ENCODE measurements at regions not wholly inside any gene's neighbourhood (a gene's known extent, or its start where the extent isn't known, plus 50 kb on each side); places are given as distances from the start of the nearest gene placed in this dataset.

- no peak overlapping the region for H3K4me2 ChIP-seq (ENCODE audit: insufficient read depth, insufficient read length, low read length)
- Mint-ChIP-seq H3K27ac (no peak overlapping the region), H3K27me3 (ENCODE audit: low read depth) (no peaks in the 10 kb centered on the region; the same call in 1 of the 2 replicates), H3K36me3 (ENCODE audit: insufficient read depth in 1 of 3, low read depth in 3 of 3) (no peaks in the 10 kb centered on the region), H3K4me1 (no peaks in the 10 kb centered on the region), H3K9me3 (no peaks in the 10 kb centered on the region), H3K4me3 (no peak overlapping the region)
- no peaks in the 10 kb centered on the region for H3K79me1 ChIP-seq (ENCODE audit: insufficient read depth, low read depth, low read length, poor library complexity, severe bottlenecking)
- H3K4ac ChIP-seq (ENCODE audit: low read depth, low read length), result no peak overlapping the region
- no peak overlapping the region for H2AFZ ChIP-seq (ENCODE audit: low read length)
- H4K5ac ChIP-seq (ENCODE audit: insufficient read length, low read depth, low read length), result no peak overlapping the region
- no peak overlapping the region for H2BK120ac ChIP-seq (ENCODE audit: low read depth, low read length, poor library complexity, severe bottlenecking)
- H3K4me1 ChIP-seq (ENCODE audit: insufficient read depth, low read length), result no peaks in the 10 kb centered on the region
- no peaks in the 10 kb centered on the region for H3K79me2 ChIP-seq (ENCODE audit: insufficient read depth, low read length)
- H3K18ac ChIP-seq (ENCODE audit: insufficient read length, low read depth, low read length), result no peak overlapping the region
- no peak overlapping the region for H2BK15ac ChIP-seq (ENCODE audit: low read depth, low read length)
- no peak overlapping the region for H3K56ac ChIP-seq (ENCODE audit: insufficient read length, low read depth, low read length)
- no peak overlapping the region for H2BK12ac ChIP-seq (ENCODE audit: insufficient read length, low read depth, low read length)
- H3K27me3 ChIP-seq (ENCODE audit: insufficient read depth, low read length), result no peaks in the 10 kb centered on the region
- no peak overlapping the region for H3K23ac ChIP-seq (ENCODE audit: insufficient read length, low read depth, low read length)
- no CpG with 5 or more reads among the region's 1 CpG for WGBS (ENCODE audit: extremely low coverage, insufficient read length, low lambda C conversion rate)
- no peaks in the 10 kb centered on the region for H3K9me3 ChIP-seq (ENCODE audit: control insufficient read depth, low read depth, low read length)
- H2BK20ac ChIP-seq (ENCODE audit: low read depth, low read length, poor library complexity, severe bottlenecking), result no peak overlapping the region
- no peak overlapping the region for H4K91ac ChIP-seq (ENCODE audit: insufficient read length, low read depth, low read length)
- no peaks in the 10 kb centered on the region for H4K20me1 ChIP-seq (ENCODE audit: control insufficient read depth, insufficient read depth, insufficient read length)
- no peak overlapping the region for H3K27ac ChIP-seq (ENCODE audit: insufficient read length, low read depth, low read length)
- no peak overlapping the region for H3K14ac ChIP-seq (ENCODE audit: insufficient read depth, low read length)
- H2BK5ac ChIP-seq (ENCODE audit: insufficient read length, low read length), result no peak overlapping the region
- no peak overlapping the region for H4K8ac ChIP-seq (replicated peaks; ENCODE audit: insufficient read length, low read depth, low read length)
- H3K9ac ChIP-seq (ENCODE audit: extremely low read depth, insufficient read length, low read length), result no peak overlapping the region
- H3K23me2 ChIP-seq (ENCODE audit: insufficient read length, low read depth, low read length, poor library complexity, severe bottlenecking), result no peaks in the 10 kb centered on the region
- H2AK5ac ChIP-seq (ENCODE audit: insufficient read length, low read length), result no peak overlapping the region
- TF ChIP-seq, protein P1, sequence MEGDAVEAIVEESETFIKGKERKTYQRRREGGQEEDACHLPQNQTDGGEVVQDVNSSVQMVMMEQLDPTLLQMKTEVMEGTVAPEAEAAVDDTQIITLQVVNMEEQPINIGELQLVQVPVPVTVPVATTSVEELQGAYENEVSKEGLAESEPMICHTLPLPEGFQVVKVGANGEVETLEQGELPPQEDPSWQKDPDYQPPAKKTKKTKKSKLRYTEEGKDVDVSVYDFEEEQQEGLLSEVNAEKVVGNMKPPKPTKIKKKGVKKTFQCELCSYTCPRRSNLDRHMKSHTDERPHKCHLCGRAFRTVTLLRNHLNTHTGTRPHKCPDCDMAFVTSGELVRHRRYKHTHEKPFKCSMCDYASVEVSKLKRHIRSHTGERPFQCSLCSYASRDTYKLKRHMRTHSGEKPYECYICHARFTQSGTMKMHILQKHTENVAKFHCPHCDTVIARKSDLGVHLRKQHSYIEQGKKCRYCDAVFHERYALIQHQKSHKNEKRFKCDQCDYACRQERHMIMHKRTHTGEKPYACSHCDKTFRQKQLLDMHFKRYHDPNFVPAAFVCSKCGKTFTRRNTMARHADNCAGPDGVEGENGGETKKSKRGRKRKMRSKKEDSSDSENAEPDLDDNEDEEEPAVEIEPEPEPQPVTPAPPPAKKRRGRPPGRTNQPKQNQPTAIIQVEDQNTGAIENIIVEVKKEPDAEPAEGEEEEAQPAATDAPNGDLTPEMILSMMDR (conservative IDR thresholded peaks at IDR 0.05), result no peak
- no peak for DNase-seq
- H3T11ph ChIP-seq (ENCODE audit: low read length), result no peak overlapping the region
These were observed 976.6 kb downstream of the FAM181B start for GRCh38 chr11:81756864-81757595.

Measured in H9 (cell line).